ENCODE measurements at regions not wholly inside any gene's neighbourhood (a gene's known extent, or its start where the extent isn't known, plus 50 kb on each side); places are given as distances from the start of the nearest gene placed in this dataset.

GRCh38 chr17:68693466-68693865, 92.3 kb upstream of the FAM20A start:
- 27% methylated on average over 1 of the region's 1 CpG for WGBS (ENCODE audit: insufficient coverage, insufficient replicate concordance, low lambda C conversion rate, missing lambda C conversion rate)
- H3K4me2 ChIP-seq (ENCODE audit: control insufficient read depth, insufficient read depth), result no peak overlapping the region
- no peak overlapping the region for H2AFZ ChIP-seq (ENCODE audit: control insufficient read depth, low read depth, low read length)
- H3K27ac ChIP-seq (ENCODE audit: control insufficient read depth, insufficient read depth), result no peak overlapping the region
- DNase-seq (ENCODE audit: low read depth, low spot score) (no peak), FAIRE-seq (no peak), ATAC-seq (no peak)
- TF ChIP-seq EGR1 (IDR thresholded peaks at IDR 0.05; ENCODE audit: borderline replicate concordance in 1 of 2, low read depth in 2 of 2, low read length in 2 of 2) (no peak), NBN (IDR thresholded peaks at IDR 0.05) (no peak), ZBTB11 (CRISPR knock-in tag; IDR thresholded peaks at IDR 0.05) (no peak), ZNF217 (IDR thresholded peaks at IDR 0.05) (no peak), RBBP5 (conservative IDR thresholded peaks at IDR 0.05) (no peak)
- ChIA-PET SMC1A (ENCODE audit: uncharacterized antibody, unreplicated experiment) (no interaction called here), RAD21 (ENCODE audit: unreplicated experiment) (no interaction called here), POLR2A (no interaction called here), CTCF (no interaction called here)
- H3K4me3 ChIP-seq, result no peak overlapping the region
- no peaks in the 10 kb centered on the region for H3K27me3 ChIP-seq (replicated peaks in 1 of 2; ENCODE audit: control insufficient read depth in 2 of 2, insufficient read depth in 2 of 2, low read length in 1 of 2)
- no peaks in the 10 kb centered on the region for H3K79me2 ChIP-seq (ENCODE audit: control insufficient read depth, insufficient read depth, low read length)
- no peaks in the 10 kb centered on the region for H4K20me1 ChIP-seq (ENCODE audit: control insufficient read depth, insufficient read depth)
- no peaks in the 10 kb centered on the region for H3K36me3 ChIP-seq (ENCODE audit: control insufficient read depth in 2 of 2, insufficient read depth in 2 of 2, low read length in 1 of 2)
- in situ Hi-C loops (cut with MboI), result no loop called here
- H3K9me3 ChIP-seq (replicated peaks; ENCODE audit: control insufficient read depth, insufficient read depth, low read length), result no peaks in the 10 kb centered on the region
- BruUV-seq (replicated peaks), result no TSS peak
- no peak overlapping the region for H3K9ac ChIP-seq (ENCODE audit: control insufficient read depth, insufficient read depth, low read length)
- intact Hi-C loops (cut with micrococcal nuclease; ENCODE audit: unreplicated experiment), result no loop called here
- H3K4me1 ChIP-seq (ENCODE audit: control insufficient read depth, insufficient read depth, low read length), result no peaks in the 10 kb centered on the region
